Ovary (tissue), 3 donors: ENCODE measurements at regions not wholly inside any gene's neighbourhood (a gene's known extent, or its start where the extent isn't known, plus 50 kb on each side); places are given as distances from the start of the nearest gene placed in this dataset.

Source experiments
- CTCF ChIP-seq, 3 donors: fragments of 450-650 bp in 2 of 3; fragments of 200-600 bp in 1 of 3; IDR thresholded peaks; one replicate each; pipeline versions ENCODE4 v1.5.1 to v1.8.0; 2016 to 2022; ENCODE audit warnings: antibody characterized with exemption in 3 of 3, mild to moderate bottlenecking in 1 of 3
- EP300 ChIP-seq: sonication (generic); formaldehyde crosslinking; IDR thresholded peaks from one replicate; pipeline ENCODE4 v1.6.1; 2017; ENCODE audit warnings: antibody characterized with exemption
- POLR2A ChIP-seq: fragments of 450-650 bp; IDR thresholded peaks from one replicate; pipeline ENCODE4 v1.6.1; 2017; ENCODE audit warnings: antibody characterized with exemption, mild to moderate bottlenecking, moderate library complexity
- donor health status: DM: no; HTN: no; CAD: no.

GRCh38 chr6:40753048-40753447, 165.9 kb upstream of the LRFN2 start:
- TF ChIP-seq CTCF (IDR thresholded peaks at IDR 0.05) = no peak
- no peak for TF ChIP-seq POLR2A
- no peak for TF ChIP-seq EP300
